ENCODE measurements at regions not wholly inside any gene's neighbourhood (a gene's known extent, or its start where the extent isn't known, plus 50 kb on each side); places are given as distances from the start of the nearest gene placed in this dataset.

GRCh38 chr4:133493241-133493640, 344.1 kb downstream of the PCDH10 start:
- Histone ChIP-seq H3K79me2 (ENCODE audit: insufficient read depth) (no peaks in the 10 kb centered on the region), H3K4me3 (ENCODE audit: low read depth in 2 of 2, low read length in 1 of 2) (no peak overlapping the region), H3K9me2 (no peaks in the 10 kb centered on the region), H2AFZ (ENCODE audit: low read depth) (no peak overlapping the region), H3K36me3 (replicated peaks in 1 of 2; ENCODE audit: control insufficient read depth in 1 of 2, insufficient read depth in 2 of 2, low read length in 1 of 2) (no peaks in the 10 kb centered on the region), H3K4me2 (no peak overlapping the region), H4K20me1 (ENCODE audit: insufficient read depth) (no peaks in the 10 kb centered on the region), H3K27ac (ENCODE audit: low read depth in 2 of 2, low read length in 1 of 2) (no peak overlapping the region), H3K9me3 (no peaks in the 10 kb centered on the region), H3K9ac (no peak overlapping the region), H3F3A (replicated peaks; ENCODE audit: insufficient read depth) (no peaks in the 10 kb centered on the region), H3K27me3 (ENCODE audit: insufficient read depth) (no peaks in the 10 kb centered on the region), H3K4me1 (ENCODE audit: control insufficient read depth in 1 of 2, insufficient read depth in 2 of 2, low read depth in 1 of 2, low read length in 1 of 2) (no peaks in the 10 kb centered on the region; a peak in 1 of 4 replicates)
- POLR2A ChIA-PET: no interaction called here
- TF ChIP-seq SIN3A (IDR thresholded peaks at IDR 0.05; ENCODE audit: borderline replicate concordance, low read depth, low read length) (no peak), EZH2phosphoT487 (IDR thresholded peaks at IDR 0.05; ENCODE audit: borderline replicate concordance, low read depth) (no peak)
- 0% methylated on average over 1 of the region's 1 CpG for WGBS (ENCODE audit: low lambda C conversion rate)
- no peak for DNase-seq
- CTCF ChIA-PET: no interaction called here

DNA sequence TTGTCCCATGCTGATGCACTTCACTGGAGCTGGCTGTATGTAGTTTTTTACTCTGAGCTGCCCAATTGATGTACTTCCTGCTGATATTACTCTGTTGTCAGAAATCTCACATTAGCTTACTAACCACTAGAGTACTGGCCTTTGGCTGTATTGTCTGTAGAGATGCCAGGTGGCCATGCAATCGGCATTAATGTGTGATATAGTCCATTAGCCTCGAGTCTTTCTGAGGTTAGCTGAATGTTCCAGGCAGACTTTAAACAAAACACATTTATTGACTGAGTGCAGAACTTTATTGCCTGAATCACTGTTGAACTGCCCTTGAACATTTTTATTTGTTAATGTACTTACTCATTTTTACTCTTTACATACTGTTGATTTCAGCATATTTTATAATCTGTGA, 335.2 kb downstream of the PCDH10 start:
- TF ChIP-seq SMC3 (IDR thresholded peaks at IDR 0.05; ENCODE audit: low read depth, low read length): no peak
- TF ChIP-seq MXI1 (IDR thresholded peaks at IDR 0.05; ENCODE audit: low read depth, low read length): no peak
- TF ChIP-seq, protein P1, sequence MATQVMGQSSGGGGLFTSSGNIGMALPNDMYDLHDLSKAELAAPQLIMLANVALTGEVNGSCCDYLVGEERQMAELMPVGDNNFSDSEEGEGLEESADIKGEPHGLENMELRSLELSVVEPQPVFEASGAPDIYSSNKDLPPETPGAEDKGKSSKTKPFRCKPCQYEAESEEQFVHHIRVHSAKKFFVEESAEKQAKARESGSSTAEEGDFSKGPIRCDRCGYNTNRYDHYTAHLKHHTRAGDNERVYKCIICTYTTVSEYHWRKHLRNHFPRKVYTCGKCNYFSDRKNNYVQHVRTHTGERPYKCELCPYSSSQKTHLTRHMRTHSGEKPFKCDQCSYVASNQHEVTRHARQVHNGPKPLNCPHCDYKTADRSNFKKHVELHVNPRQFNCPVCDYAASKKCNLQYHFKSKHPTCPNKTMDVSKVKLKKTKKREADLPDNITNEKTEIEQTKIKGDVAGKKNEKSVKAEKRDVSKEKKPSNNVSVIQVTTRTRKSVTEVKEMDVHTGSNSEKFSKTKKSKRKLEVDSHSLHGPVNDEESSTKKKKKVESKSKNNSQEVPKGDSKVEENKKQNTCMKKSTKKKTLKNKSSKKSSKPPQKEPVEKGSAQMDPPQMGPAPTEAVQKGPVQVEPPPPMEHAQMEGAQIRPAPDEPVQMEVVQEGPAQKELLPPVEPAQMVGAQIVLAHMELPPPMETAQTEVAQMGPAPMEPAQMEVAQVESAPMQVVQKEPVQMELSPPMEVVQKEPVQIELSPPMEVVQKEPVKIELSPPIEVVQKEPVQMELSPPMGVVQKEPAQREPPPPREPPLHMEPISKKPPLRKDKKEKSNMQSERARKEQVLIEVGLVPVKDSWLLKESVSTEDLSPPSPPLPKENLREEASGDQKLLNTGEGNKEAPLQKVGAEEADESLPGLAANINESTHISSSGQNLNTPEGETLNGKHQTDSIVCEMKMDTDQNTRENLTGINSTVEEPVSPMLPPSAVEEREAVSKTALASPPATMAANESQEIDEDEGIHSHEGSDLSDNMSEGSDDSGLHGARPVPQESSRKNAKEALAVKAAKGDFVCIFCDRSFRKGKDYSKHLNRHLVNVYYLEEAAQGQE (IDR thresholded peaks at IDR 0.05; ENCODE audit: low read depth, low read length): no peak
- no peak for TF ChIP-seq ELF1 (IDR thresholded peaks at IDR 0.05)
- no peak for TF ChIP-seq USF1 (IDR thresholded peaks at IDR 0.05; ENCODE audit: borderline replicate concordance, low read depth)
- no peak for TF ChIP-seq RCOR1 (IDR thresholded peaks at IDR 0.05; ENCODE audit: low read length)
- TF ChIP-seq GATA2 (CRISPR knock-in tag; IDR thresholded peaks at IDR 0.05): no peak
- TF ChIP-seq YY1 (IDR thresholded peaks at IDR 0.05; ENCODE audit: low read depth): no peak
- TF ChIP-seq, protein P2, sequence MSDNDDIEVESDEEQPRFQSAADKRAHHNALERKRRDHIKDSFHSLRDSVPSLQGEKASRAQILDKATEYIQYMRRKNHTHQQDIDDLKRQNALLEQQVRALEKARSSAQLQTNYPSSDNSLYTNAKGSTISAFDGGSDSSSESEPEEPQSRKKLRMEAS (IDR thresholded peaks at IDR 0.05; ENCODE audit: low read depth): no peak
- no peak for TF ChIP-seq TAF1 (IDR thresholded peaks at IDR 0.05; ENCODE audit: borderline replicate concordance, low read depth, low read length)
- TF ChIP-seq RXRA (IDR thresholded peaks at IDR 0.05; ENCODE audit: borderline replicate concordance, low read depth): no peak
- TF ChIP-seq TCF12 (IDR thresholded peaks at IDR 0.05): no peak
- Histone ChIP-seq H3K9me2 (no peaks in the 10 kb centered on the region), H3K4me1 (ENCODE audit: control insufficient read depth in 1 of 2, insufficient read depth in 2 of 2, low read depth in 1 of 2, low read length in 1 of 2) (no peaks in the 10 kb centered on the region; a peak in 1 of 4 replicates), H3K36me3 (replicated peaks in 1 of 2; ENCODE audit: control insufficient read depth in 1 of 2, insufficient read depth in 2 of 2, low read length in 1 of 2) (no peaks in the 10 kb centered on the region), H3K9me3 (no peaks in the 10 kb centered on the region), H4K20me1 (ENCODE audit: insufficient read depth) (no peaks in the 10 kb centered on the region), H3K27me3 (ENCODE audit: insufficient read depth) (no peaks in the 10 kb centered on the region), H3K9ac (no peak overlapping the region), H3K4me2 (no peak overlapping the region), H3K27ac (ENCODE audit: low read depth in 2 of 2, low read length in 1 of 2) (no peak overlapping the region), H3K79me2 (ENCODE audit: insufficient read depth) (no peaks in the 10 kb centered on the region), H3F3A (replicated peaks; ENCODE audit: insufficient read depth) (no peaks in the 10 kb centered on the region), H2AFZ (ENCODE audit: low read depth) (no peak overlapping the region), H3K4me3 (ENCODE audit: low read depth in 2 of 2, low read length in 1 of 2) (no peak overlapping the region)
- DNase-seq: no peak
- POLR2A ChIA-PET: no interaction called here
- 0% methylated on average over 2 of the region's 2 CpGs for WGBS (ENCODE audit: low lambda C conversion rate)
- CTCF ChIA-PET: interaction anchor here (1.4 to 1.7 kb wide), 2 partner anchors 330 to 337 kb away, joined by 4 to 10 read pairs; no protein-coding TSS in a partner anchor
